ENCODE measurements at regions not wholly inside any gene's neighbourhood (a gene's known extent, or its start where the extent isn't known, plus 50 kb on each side); places are given as distances from the start of the nearest gene placed in this dataset. TPM values are rescaled to one million over a fixed set of nuclear protein-coding genes. Genes with fewer than 3 reads are reported as not detected.

Small RNAs in the stretch of these regions (small RNA-seq; reads per million reads assigned to genes)
- gene AC104408.1 (not detected), gene RNU7-190P (not detected)
